HG02642 (cell line): ENCODE measurements at regions not wholly inside any gene's neighbourhood (a gene's known extent, or its start where the extent isn't known, plus 50 kb on each side); places are given as distances from the start of the nearest gene placed in this dataset.

Source experiments
- ATAC-seq: cut with Tn5 transposase; IDR thresholded peaks from one replicate; pipeline ENCODE4 v1.9.1; 2021; ENCODE audit warnings: mild to moderate bottlenecking; ENCODE audit not compliant: unreplicated experiment, poor library complexity

DNA sequence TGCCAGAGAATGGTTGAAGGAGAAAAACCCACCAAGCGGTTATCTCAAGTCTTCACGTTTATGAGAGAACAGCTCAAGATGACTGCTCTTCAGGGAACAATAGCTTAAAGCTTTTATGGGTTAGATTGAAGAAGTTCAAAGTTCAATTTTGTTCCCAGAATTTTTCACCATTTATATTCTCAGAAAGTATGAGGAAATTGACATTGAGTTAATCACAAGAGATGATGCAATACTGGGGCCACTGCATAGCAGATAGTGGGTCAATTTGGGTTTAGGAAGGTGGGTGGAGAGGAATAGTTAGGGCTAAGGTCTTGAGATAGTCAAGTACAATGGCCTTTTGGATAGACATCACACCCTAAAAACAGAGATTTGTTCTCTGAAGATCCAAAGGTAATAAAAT lies 539.3 kb downstream of the SQOR start:
- no peak for ATAC-seq

DNA sequence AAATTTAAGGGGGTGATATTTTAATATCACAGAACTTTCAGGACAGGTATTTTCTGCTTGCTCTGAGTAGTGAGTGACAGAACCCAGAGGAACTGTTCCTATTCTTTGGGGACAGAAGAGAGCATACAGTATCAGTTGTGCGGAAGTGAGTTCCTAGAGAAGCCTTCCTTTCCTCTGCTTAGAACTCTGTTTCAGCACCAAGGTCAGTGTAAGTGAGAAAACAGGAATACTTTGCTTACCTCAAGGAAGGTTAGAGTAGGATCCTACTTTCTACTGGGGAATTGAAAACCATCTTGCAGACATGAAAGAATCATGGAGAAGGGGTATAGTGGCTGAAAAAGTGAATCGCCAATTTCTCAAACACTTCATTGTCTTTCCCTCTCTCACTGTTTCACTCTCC lies 542.4 kb downstream of the SQOR start:
- no peak for ATAC-seq

DNA sequence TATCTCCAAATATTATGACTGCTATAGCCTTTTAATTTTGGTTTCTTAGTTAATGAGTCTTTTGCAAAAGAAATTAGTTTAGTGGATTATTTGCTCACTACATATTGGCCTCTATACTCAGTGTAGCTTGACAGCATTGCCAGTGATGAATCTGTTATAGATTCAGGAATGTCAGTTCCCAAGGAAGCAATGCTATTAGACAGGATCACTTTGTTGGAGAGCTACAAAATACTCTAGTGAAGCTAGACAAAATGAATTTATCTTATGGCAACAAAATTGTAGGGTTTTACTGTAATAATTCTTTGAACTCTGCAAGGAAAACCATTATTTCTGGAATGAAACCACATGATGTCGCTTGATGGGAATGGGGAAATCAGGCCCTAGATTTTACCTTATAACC lies 543.3 kb downstream of the SQOR start:
- no peak for ATAC-seq

DNA sequence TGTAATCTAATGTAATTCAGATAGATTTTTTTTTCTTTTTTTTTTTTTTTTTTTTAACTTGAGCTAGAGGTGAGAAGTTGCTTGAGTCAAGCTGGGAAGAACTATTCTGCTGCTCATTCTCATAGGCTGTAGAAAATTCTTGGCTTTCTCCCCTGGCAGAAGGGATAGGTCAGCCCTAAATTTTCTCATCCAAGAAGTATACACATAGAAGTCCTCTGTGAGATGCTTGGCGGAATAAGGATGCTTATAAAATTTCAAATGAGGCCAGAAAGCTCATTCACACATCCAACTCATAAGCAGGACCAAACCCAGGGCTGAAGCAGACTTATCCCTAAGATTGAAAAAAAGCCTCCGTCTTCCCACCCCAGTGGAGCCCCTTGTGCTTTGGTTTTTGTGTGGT lies 572.5 kb downstream of the SQOR start:
- no peak for ATAC-seq

DNA sequence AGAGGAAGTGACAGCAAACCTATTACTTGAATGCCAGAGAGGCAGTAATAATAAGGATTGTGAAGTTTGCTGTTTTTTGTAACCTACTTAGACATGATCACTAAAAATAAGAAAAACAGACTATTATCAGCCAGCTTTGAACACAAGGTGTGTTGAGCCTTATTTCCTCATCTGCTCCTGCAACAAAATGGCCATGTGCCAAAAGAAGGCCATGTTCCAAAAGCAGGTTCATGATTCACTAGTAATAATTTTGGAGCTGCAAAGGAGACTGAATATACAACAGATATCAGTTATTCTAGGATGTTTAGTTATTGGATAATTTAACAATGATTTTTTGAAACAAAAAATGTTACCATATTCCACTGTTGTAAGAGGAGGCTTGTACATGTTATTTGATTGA lies 578.7 kb downstream of the SQOR start:
- no peak for ATAC-seq

DNA sequence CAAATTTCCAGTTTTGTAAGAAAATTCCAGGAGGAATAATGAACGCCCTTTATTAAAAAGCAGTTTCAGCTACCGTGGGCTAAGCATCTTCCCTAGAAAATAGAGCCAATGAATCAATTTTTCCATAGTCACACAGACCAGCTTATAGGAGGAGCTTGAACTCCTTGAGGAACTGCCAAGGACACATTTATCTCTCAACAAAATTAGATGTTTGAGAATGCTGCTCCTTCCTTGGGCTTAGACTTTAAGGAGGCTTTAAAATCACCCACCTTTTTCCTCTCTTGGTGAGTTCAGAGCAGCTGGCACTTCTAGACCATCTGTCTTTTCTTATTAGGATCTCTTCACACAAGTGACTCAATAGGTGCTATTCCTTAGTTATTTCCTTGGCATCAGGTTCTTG lies 588.0 kb downstream of the SQOR start:
- no peak for ATAC-seq

DNA sequence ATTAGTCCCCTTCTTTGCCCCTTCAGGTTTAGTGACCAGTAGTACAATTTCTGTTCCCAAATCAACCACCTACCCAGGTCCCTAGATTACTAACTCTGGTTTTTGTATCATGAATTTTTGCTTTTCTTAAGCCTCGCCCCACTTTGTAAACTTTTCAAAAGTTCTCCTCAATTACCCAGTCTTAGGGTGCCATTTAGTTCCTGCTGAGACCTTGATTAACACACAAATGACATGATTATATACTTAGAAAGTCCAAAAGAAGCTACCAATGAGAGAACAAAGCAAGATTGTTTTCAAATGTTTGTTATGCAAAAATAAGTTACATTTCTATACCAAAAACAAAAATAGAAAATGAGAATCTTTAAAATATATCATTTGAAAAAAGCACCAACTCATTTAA lies 594.4 kb downstream of the SQOR start:
- no peak for ATAC-seq

DNA sequence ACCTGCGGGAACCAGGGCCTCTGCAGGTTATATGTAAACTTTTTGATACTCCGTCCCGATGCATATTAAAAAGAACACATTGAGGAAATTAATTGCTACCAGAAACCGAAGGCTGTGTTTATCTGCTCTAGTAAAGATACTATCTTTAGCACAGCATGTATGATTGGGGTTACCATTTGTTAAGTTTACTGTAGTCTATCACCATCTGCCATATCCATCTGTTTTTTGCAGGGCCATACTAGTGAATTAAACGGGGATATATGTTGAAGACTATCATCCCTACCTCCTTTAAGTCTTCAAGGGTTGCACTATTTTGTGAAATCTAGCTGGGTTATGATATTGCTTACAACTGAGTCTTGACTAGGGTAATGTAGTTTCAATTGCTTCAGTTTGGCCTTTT lies 597.0 kb downstream of the SQOR start:
- ATAC-seq = no peak

DNA sequence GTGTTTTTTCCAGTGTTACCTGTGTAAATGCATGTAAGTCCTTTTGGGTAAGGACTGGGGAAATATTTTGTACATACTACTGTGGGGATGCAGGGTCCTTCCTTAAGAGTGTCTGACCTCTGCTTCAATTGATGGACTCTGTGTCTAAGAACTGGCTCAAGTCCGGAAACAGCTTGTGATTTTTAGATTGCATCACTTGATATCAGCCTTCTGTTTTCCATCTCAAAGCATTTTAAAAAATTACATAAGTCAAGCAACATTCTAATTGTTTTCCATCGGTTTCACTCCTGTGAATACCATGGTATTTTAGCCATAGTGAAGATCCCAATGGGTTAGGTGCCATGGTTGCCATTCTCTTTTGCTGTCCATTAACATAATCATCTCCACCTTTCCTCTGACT lies 597.6 kb downstream of the SQOR start:
- no peak for ATAC-seq

DNA sequence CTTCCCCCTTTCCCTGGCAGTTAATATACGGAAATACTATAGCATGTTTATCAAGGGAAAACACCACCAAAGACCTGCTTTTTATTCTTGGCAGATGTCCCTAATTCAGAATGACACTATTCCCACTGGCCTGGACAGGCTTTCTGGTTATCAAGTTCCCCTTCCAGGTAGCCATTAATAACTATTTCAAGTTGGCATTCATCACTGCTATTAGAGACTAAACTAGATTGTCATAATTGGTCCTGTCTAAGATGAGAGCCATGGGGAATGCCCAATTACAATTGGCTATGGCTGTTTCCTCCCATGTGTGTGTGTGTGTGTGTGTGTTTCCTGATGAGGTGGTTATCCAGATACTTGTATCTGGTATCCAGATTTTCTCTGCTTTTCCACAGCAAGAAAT lies 608.1 kb downstream of the SQOR start:
- ATAC-seq = no peak

DNA sequence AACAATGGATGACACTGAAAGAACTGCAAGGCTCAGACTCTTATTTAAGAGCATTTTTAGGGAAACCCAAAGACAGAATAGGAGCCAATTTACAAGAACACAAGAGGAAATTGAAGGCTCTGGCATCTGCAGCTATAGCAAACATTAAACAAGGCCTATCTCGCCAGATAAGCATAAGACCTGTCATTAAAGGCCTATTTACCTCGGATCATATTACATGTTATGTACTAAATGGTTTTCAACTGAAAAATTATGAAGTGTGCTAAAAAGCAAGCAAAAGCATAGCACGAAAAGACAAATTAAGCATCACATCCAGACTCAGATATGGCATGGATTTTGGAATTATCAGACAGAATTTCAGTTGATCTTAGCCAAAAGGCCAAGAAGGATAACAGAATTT lies 617.1 kb downstream of the SQOR start:
- no peak for ATAC-seq

DNA sequence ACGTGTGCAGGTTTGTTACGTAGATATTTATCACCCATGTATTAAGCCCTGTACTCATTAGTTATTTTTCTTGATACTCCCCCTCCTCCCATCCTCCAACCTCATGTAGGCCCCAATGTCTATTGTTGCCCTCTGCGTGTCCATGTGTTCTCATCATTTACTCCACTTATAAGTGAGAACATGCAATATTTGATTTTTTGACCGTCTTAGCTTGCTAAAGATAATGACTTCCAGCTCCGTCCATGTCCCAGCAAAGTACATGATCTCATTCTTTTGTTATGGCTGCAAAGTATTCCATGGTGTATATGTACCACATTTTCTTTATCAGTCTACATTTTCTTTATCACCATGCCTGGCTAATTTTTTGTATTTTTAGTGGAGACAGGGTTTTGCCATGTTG lies 623.2 kb downstream of the SQOR start:
- ATAC-seq = no peak

DNA sequence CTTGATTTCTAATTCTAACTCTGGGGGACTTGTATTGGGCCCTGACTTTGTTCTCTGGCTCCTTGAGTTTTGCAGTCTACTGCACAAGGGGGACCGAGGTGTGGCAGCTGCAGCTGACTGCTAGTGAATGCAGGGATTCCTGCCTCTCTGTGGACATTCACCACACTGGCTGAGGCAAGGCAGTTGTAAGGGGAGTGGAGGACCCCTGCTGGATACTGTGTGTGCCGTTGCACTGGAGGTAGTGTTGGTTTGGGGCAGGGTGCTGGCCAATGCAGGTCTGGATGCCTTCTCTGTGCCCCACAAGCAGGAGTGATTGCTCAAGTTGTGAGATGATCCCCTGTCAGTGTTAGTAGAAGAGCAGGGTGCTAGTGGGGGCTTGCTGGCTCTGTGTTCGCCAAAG lies 626.1 kb downstream of the SQOR start:
- no peak for ATAC-seq

DNA sequence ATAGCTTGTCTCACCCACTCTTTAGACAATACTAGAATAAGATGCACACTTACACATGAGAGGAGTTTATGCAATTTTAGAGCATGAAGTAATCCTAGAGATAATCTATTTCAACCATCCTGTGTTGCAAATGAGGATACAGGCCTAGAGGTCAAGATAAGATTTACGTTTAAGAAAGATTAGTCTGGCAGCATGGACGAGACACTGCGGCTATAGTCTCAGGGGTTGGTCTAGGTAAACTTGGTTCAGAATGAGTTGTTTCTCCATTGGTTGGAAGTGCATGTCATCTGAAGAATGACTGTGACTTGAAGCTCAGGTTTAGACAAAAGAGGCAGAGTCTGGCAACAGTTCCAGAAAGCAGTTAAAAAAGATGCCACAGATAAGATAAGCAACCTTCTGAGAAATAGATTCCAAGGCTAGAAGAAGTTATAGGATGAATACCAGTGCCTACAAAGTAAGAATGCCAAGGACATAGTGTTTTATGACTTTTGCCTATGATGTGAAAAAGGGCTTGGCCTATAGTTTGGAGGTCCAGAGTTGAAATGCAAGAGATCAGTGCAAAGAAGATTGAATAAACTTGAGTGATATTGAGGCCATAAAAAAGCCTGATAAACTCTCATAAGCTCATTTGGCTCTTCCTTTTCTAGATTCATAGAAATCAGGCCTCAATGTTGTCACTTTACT lies 631.0 kb downstream of the SQOR start:
- ATAC-seq = no peak

DNA sequence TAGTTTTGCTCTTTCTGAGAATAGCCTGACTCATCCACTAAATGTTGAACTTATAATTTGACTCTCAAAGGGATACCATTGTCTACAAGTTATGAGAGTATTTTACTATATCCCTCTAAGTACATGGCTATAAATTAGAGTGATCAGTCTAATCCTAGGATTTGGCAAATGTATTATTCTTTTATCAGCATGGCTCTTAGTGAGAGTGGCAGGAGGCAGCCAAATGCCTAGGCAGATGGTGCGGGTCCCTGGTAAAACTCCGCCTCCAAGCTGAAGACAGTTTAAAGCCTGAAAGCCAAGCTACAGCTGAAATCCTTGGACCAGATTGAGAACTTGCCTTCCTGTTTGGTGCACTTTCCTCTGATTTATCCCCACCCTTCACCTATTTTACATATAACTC lies 631.8 kb downstream of the SQOR start:
- ATAC-seq = no peak

DNA sequence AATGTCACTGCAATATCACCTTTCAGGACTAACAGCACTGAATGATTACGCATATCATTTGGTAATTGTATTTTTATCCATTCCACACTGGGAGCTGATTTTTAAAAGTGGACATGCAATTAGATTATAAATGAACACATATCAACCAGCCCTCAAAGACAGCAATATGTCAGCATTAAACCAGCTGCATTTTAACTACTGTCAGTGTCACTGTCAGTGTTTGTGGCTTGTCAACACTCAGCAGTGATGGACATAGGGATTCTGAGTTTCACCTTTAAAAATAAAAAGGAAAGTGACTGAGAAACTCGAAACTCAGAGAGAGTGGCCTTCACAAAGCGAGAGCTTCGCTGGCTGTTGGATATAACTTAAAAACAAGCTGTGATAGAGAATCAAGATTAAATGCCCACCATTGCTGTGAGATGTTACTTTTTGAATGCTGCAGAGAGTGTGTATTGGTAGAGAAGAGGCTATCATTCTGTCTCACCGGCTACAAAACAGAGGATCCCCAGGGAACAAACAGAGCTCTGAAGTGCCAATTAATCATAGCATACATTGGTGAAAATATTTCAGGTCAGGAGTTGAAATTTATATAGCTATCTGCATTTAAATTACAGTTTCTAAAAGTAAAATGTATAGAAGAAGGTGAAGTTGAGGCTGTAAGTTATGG lies 635.8 kb downstream of the SQOR start:
- no peak for ATAC-seq

DNA sequence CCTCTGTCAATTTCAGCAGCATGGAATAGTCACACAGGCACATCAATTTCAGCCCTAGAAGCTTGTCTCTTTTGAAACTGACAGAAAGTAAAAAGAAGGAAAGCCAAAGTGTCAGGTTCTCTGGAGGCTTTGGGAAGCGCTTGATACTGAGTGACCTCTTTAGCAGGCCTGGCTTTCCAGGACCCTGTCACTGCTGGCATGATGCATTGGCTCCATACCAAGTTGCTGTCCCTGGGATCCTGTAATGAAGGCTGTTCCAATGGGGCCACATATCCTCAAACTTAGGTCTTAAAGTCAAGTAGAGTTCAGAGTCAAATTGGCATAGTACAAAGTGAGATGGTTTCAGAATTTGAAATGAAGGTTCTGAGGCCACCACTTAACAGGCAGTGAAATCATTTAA lies 640.9 kb downstream of the SQOR start:
- ATAC-seq = no peak

DNA sequence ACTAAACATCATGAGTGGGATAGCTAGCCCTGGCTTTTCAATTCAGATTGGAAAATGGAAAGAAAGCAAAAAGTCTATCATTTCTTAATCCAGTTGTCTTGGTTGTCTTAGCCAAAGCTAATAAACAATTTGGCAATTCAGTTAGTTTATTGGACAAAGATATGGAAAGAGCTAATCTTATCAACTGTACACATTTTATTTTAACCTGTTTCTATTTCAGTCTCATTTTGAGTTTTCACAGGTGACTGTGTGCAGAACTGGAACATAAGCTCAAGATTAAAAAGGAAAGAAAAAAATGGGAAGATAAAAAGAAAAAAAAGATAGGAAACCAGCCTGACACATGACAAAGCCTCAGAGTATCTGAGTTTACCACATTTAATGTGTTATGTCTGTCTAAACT lies 642.6 kb downstream of the SQOR start:
- ATAC-seq = no peak

DNA sequence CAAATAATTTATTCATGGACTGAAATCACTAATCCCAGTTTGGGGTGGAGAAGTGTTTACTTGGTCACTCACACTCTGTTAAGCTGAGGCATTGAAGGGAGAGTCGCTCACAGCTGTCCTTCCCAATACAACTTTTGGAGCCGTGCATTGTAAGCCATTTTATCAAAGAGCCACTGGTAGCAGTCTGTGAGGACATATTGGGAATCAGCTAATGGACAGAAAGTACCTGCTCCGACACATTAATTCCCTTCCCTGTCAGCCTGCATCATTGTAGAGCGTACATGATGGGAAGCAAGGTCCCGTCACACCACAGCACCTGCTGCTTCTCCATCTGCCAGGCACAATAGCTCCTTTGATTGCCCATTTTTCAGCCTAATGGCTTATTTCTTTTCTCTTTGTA lies 643.2 kb downstream of the SQOR start:
- no peak for ATAC-seq

DNA sequence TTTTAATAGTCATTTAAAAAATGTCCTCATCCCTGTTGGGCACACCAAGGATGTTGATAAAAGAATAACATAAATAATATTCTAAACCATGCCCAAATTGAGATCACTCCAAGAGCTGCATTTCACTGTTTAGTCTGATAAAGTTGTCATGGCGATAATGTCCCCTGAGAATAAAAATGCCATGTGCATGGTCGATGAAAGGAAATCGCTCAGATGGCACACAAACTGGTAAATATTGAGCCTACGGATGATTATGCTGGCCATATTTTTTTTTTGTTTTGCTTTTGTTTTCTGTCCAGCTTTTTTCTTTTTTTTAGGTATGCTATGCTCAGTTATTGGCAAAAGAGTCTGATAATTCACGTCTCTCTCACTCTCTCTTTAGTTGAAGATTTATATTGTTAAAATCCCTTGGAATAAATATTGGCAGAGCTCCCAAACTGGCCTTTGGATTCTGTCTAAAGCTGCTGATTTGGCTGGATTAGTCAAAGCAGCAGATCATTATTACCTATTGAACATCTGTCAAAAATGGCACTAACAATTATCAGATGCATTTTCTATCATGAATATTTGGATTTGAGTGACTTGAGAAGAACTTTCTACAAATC lies 643.8 kb downstream of the SQOR start:
- no peak for ATAC-seq

DNA sequence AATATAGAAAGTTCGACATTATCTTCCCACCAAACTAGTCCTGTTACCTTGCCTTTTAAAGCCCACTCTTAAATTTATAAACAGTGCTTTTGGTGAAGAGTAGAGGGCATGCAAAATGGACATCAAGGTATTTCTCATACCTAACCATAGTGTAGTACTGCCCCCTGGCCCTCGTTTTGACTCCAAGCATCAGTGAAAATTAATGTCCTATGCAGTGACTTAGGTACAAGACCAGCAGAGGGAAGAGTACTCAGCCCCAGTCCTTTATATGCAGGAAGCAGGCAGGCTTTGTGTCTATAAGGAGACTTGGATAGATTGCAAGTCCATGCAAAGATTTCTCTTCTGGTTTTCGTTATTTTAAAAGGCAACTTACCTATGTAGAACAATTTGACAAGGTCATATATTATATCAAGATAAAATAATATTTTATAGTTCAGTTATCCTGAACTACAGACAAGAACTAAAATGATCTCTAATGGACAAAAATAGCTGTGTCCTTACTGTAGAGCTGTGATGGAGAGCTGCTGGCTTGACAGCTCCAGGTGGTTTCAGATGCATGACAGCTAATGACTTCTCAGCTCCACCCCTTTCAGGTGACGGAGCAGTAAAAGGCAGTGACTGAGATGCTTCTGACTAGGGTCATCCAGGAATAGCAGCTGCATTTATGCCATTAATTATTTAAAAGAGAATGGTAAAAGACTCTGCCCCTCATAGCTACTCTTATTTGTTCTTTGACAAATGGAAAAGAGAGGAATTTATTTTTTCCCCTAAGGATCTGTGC lies 646.1 kb downstream of the SQOR start:
- ATAC-seq = no peak
